ENCODE measurements at regions not wholly inside any gene's neighbourhood (a gene's known extent, or its start where the extent isn't known, plus 50 kb on each side); places are given as distances from the start of the nearest gene placed in this dataset.

- CTCF ChIA-PET (ENCODE audit: unreplicated experiment) = no interaction called here
- Histone ChIP-seq H3K4me2 (ENCODE audit: low read length) (no peak overlapping the region), H3K79me2 (ENCODE audit: insufficient read depth, low read depth, low read length) (no peaks in the 10 kb centered on the region), H3K9me3 (ENCODE audit: low read length) (peaks cover 9% of the 10 kb centered on the region; the same call in 1 of the 2 replicates), H3K36me3 (ENCODE audit: insufficient read depth, low read length) (no peaks in the 10 kb centered on the region), H3K27ac (ENCODE audit: low read depth, low read length, poor library complexity, severe bottlenecking) (no peak overlapping the region), H3K4me3 (ENCODE audit: low read depth, low read length, poor library complexity, severe bottlenecking) (no peak overlapping the region), H4K20me1 (ENCODE audit: insufficient read depth, low read length) (no peaks in the 10 kb centered on the region), H3K4me1 (ENCODE audit: insufficient read depth, low read length, poor library complexity, severe bottlenecking) (no peaks in the 10 kb centered on the region), H2AFZ (ENCODE audit: low read length) (no peak overlapping the region), H3K9me2 (ENCODE audit: insufficient read depth, low read length) (no peaks in the 10 kb centered on the region)
- intact Hi-C loops (cut with micrococcal nuclease; ENCODE audit: unreplicated experiment) = no loop called here
- TF ChIP-seq CTCF (conservative IDR thresholded peaks at IDR 0.05; ENCODE audit: low read length) = no peak
- TF ChIP-seq EZH2phosphoT487 (IDR thresholded peaks at IDR 0.05; ENCODE audit: borderline replicate concordance, low read depth, low read length) = no peak
- no TSS peak for BruUV-seq (replicated peaks)
- POLR2A ChIA-PET = no interaction called here
- no peak for DNase-seq (ENCODE audit: low spot score)
Observed at GRCh38 chr5:27532305-27532704, 493.9 kb upstream of the CDH9 start.

GRCh38 chr5:27524515-27524914 is 486.1 kb upstream of the CDH9 start:
- no peak overlapping the region for H2AFZ ChIP-seq (ENCODE audit: low read length)
- DNase-seq (ENCODE audit: low spot score) = no peak
- H3K79me2 ChIP-seq (ENCODE audit: insufficient read depth, low read depth, low read length) = no peaks in the 10 kb centered on the region
- H3K4me2 ChIP-seq (ENCODE audit: low read length) = no peak overlapping the region
- no TSS peak for BruUV-seq (replicated peaks)
- no peak overlapping the region for H3K27ac ChIP-seq (ENCODE audit: low read depth, low read length, poor library complexity, severe bottlenecking)
- H3K36me3 ChIP-seq (ENCODE audit: insufficient read depth, low read length) = no peaks in the 10 kb centered on the region
- intact Hi-C loops (cut with micrococcal nuclease; ENCODE audit: unreplicated experiment) = no loop called here
- peaks cover 12% of the 10 kb centered on the region; the same call in 1 of the 2 replicates for H3K9me3 ChIP-seq (ENCODE audit: low read length)
- ChIA-PET POLR2A (interaction anchor here (0.9 kb wide), 1 partner anchor 10 kb away, joined by 3 read pairs; no protein-coding TSS in a partner anchor), CTCF (ENCODE audit: unreplicated experiment) (no interaction called here)
- no peaks in the 10 kb centered on the region for H3K9me2 ChIP-seq (ENCODE audit: insufficient read depth, low read length)
- H3K4me3 ChIP-seq (ENCODE audit: low read depth, low read length, poor library complexity, severe bottlenecking) = no peak overlapping the region
- no peaks in the 10 kb centered on the region for H4K20me1 ChIP-seq (ENCODE audit: insufficient read depth, low read length)
- no peak for TF ChIP-seq CTCF (conservative IDR thresholded peaks at IDR 0.05; ENCODE audit: low read length)
- no peak for TF ChIP-seq EZH2phosphoT487 (IDR thresholded peaks at IDR 0.05; ENCODE audit: borderline replicate concordance, low read depth, low read length)
- H3K4me1 ChIP-seq (ENCODE audit: insufficient read depth, low read length, poor library complexity, severe bottlenecking) = no peaks in the 10 kb centered on the region

GRCh38 chr5:27523629-27524028 is 485.2 kb upstream of the CDH9 start:
- no TSS peak for BruUV-seq (replicated peaks)
- Histone ChIP-seq H3K9me3 (ENCODE audit: low read length) (peaks cover 11% of the 10 kb centered on the region; the same call in 1 of the 2 replicates), H3K36me3 (ENCODE audit: insufficient read depth, low read length) (no peaks in the 10 kb centered on the region), H3K4me2 (ENCODE audit: low read length) (no peak overlapping the region), H2AFZ (ENCODE audit: low read length) (no peak overlapping the region), H3K9me2 (ENCODE audit: insufficient read depth, low read length) (no peaks in the 10 kb centered on the region), H3K27ac (ENCODE audit: low read depth, low read length, poor library complexity, severe bottlenecking) (no peak overlapping the region), H3K79me2 (ENCODE audit: insufficient read depth, low read depth, low read length) (no peaks in the 10 kb centered on the region), H3K4me3 (ENCODE audit: low read depth, low read length, poor library complexity, severe bottlenecking) (no peak overlapping the region), H3K4me1 (ENCODE audit: insufficient read depth, low read length, poor library complexity, severe bottlenecking) (no peaks in the 10 kb centered on the region), H4K20me1 (ENCODE audit: insufficient read depth, low read length) (no peaks in the 10 kb centered on the region)
- intact Hi-C loops (cut with micrococcal nuclease; ENCODE audit: unreplicated experiment) = no loop called here
- no peak for DNase-seq (ENCODE audit: low spot score)
- ChIA-PET CTCF (ENCODE audit: unreplicated experiment) (no interaction called here), POLR2A (interaction anchor here (0.9 kb wide), 1 partner anchor 11 kb away, joined by 3 read pairs; no protein-coding TSS in a partner anchor)
- TF ChIP-seq CTCF (conservative IDR thresholded peaks at IDR 0.05; ENCODE audit: low read length) = no peak
- no peak for TF ChIP-seq EZH2phosphoT487 (IDR thresholded peaks at IDR 0.05; ENCODE audit: borderline replicate concordance, low read depth, low read length)

Data from OCI-LY7 (cell line).